T47D (cell line): ENCODE measurements at regions not wholly inside any gene's neighbourhood (a gene's known extent, or its start where the extent isn't known, plus 50 kb on each side); places are given as distances from the start of the nearest gene placed in this dataset.

Experiments
- DNase-seq, 2 experiments: peaks; one replicate each; pipeline versions ENCODE4 v3.0.0 to v3.0.0-alpha.2; 2011 to 2012; ENCODE audit warnings: low read depth in 1 of 2, low spot score in 1 of 2
- JUND ChIP-seq: IDR thresholded peaks from 2 replicates; pipeline ENCODE4 v1.6.1; 2012; ENCODE audit warnings: low read depth
- in situ Hi-C: cut with HindIII; loops from 2 replicates; pipeline ENCODE4 v1.10.0; 2016; ENCODE audit warnings: low sequenced_read_pairs, low pct_unique_long_range_greater_than_20kb

DNA sequence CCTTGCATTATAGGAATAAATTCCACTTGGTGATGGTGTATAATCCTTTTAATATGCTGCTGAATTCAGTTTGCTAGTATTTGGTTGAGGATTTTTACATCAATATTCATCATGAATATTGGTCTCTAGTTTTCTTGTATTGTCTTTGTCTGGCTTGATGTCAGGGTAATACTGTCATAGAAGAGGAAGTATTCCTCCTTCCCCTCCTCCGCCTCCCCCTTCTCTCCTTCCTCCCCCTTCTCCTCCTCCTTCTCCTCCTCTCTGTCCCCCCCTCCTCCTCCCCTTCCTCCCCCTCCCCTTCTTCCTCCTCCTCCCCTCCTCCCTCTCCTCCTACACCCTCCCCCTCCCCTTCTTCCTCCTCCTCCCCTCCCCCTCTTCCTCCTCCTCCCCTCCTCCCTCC lies 65.8 kb downstream of the RGS12 start:
- in situ Hi-C loops, result no loop called here
- DNase-seq, result no peak

GRCh38 chr4:3360777-3361176 lies 68.0 kb downstream of the RGS12 start:
- no peak for TF ChIP-seq JUND
- DNase-seq, result no peak
- in situ Hi-C loops, result no loop called here

More for the DNA sequence above, 65.8 kb downstream of the RGS12 start:
- TF ChIP-seq JUND, result no peak

DNA sequence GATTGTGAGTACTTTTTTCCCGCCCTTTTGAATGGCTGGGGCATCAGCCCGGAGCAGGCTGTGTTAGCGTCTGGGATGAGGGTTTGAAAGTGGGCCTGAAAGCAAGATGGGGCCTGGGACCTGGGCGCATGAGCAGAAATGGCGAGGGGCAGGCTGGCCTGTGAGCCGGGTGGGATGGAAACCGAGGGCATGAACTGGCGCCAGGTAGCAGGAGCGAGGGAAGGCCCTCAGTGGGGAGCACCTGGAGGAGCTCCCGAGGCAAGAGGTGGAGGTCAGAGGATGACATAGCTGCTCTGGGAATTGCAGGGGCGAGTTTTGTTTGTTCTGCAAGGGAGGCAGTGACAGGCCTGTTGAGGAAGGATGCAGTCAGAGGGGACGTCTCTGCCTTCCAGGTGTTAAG lies 68.6 kb downstream of the RGS12 start:
- no peak for TF ChIP-seq JUND
- no peak for DNase-seq
- in situ Hi-C loops, result no loop called here

DNA sequence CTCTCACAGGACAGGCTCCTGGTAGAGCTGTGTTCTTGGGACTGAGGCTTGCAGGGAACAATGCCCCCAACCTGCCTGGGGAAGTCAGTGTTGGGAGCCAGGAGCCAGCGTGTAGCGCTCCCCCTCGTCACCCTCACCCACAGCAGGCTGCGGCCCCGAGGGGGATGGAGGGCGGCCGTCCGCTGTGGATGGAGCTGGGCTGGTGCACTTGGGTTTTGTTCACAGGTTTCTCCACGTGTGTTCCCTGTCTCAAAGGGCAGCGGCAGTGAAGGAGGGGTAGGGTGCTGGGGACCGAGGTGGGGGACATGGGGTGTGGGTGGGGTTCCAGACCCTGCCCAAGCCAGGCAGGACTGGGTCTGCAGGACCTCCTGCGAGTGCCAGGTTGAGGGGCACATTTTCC lies 69.1 kb downstream of the RGS12 start:
- no peak for DNase-seq
- in situ Hi-C loops, result no loop called here
- TF ChIP-seq JUND, result no peak

DNA sequence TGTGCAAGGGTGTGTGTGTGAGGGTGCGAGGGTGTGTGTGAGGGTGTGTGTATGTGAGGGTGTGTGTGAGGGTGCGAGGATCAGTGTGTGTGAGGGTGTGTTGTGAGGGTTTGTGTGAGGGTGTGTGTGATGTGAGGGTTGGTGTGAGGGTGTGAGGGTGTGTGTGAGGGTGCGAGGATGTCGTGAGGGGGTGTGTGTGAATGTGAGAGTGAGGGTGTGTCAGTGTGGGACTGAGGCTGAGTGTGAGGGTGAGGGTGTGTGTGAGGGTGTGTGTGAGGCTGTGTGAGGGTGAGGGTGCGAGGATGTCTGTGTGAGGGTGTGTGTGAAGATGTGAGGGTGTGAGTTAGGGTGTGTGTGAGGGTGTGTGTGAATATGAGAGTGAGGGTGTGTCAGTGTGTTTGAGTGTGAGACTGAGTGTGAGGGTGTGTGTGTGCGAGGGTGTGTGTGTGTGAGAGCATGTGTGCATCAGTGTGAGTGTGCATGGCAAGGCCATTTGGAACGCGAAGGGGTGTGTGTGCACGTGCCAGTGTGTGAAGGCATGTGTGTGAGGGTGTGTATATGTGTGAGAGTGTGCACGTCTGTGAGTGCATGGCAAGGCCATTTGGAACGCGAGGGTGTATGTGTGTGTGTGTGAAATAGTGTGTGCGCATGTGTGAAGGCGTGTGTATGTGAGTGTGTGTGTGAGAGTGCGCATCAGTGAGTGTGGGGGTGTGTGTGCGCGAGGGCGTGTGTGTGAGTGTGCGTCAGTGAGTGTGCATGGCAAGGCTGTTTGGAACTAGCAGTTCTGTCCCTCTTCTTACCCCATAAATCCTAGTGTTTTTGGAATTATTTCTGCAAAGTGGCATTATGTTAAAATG lies 69.8 kb downstream of the RGS12 start:
- TF ChIP-seq JUND, result no peak
- in situ Hi-C loops, result no loop called here
- no peak for DNase-seq

DNA sequence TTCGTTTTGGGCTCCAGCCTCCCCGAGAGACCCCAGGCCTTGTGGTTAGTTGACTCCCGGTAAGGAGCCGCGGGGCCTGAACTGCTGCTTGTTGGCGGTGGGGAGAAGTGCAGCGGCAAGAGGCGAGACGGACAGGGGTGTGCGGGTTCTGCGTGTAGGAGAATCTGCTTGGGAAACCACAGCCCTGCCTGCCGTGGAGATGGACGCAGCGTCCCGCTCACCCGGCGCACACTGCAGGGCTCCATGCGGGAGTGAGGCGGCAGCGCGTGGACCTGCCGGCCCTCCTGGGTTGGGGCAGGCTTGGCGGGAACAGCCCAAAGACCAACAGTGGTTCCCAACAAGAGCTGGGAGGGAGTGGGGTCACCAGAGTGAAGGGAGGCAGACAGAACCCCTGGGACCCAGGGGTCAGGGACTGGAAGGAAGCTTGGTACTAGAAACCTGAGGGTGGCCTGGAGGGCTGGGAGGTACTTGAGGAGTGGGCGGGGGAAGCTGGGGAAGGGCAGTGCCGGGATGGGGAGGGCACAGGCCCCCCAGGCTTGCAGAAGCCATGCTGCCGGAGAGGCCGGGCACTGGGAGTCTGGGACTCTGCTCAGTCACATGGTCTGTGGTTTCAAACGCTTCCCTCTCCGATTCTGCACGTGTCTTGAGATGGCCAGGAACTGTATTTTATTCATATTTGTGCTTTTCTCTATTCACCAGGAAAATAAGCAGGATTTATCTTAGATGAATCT lies 70.8 kb downstream of the RGS12 start:
- no peak for DNase-seq
- in situ Hi-C loops, result no loop called here
- TF ChIP-seq JUND, result no peak

- no peak for TF ChIP-seq JUND
- peak in 1 of 2 experiments; percentile 40 for DNase-seq
- in situ Hi-C loops, result no loop called here
Measured at GRCh38 chr4:3364199-3364598, 71.4 kb downstream of the RGS12 start.

- in situ Hi-C loops, result no loop called here
- no peak for TF ChIP-seq JUND
- DNase-seq, result no peak
Measured at GRCh38 chr4:3364634-3365314, 72.0 kb downstream of the RGS12 start.

- in situ Hi-C loops, result no loop called here
- DNase-seq, result no peak
- no peak for TF ChIP-seq JUND
Measured at GRCh38 chr4:3365326-3365725, 72.5 kb downstream of the RGS12 start.

GRCh38 chr4:3365871-3366842 lies 73.3 kb downstream of the RGS12 start:
- DNase-seq, result no peak
- in situ Hi-C loops, result no loop called here
- TF ChIP-seq JUND, result no peak

- DNase-seq, result no peak
- no peak for TF ChIP-seq JUND
- in situ Hi-C loops, result no loop called here
Measured at GRCh38 chr4:3366893-3367775, 74.3 kb downstream of the RGS12 start.

GRCh38 chr4:3367866-3368265 lies 73.9 kb upstream of the HGFAC start:
- in situ Hi-C loops, result no loop called here
- DNase-seq, result no peak
- no peak for TF ChIP-seq JUND
